GM10248 (cell line): ENCODE measurements at regions not wholly inside any gene's neighbourhood (a gene's known extent, or its start where the extent isn't known, plus 50 kb on each side); places are given as distances from the start of the nearest gene placed in this dataset.

Experiments used
- CTCF ChIA-PET: fragments of 300-600 bp; sonication (Branson Sonifier 250); formaldehyde crosslinking; extraction: SDS; loops from one replicate; lab custom pipeline; 2021; ENCODE audit warnings: antibody characterized with exemption; lab: Yijun Ruan, JAX
- POLR2A ChIA-PET: fragments of 350-650 bp; sonication (Branson Sonifier 250); formaldehyde crosslinking; extraction: SDS; loops from one replicate; lab custom pipeline; 2020; ENCODE audit warnings: antibody characterized with exemption; lab: Yijun Ruan, JAX
- DNase-seq: peaks from one replicate; pipeline ENCODE4 v3.0.0; 2012; ENCODE audit errors: extremely low spot score
- TF ChIP-seq, protein P1 (sequence below): IDR thresholded peaks from 2 replicates; pipeline ENCODE4 v1.5.1; 2012; ENCODE audit warnings: mild to moderate bottlenecking, low read depth; ENCODE audit errors: extremely low read depth, missing control alignments, control extremely low read depth

GRCh38 chr22:47397673-47398072 is 635.2 kb downstream of the TBC1D22A start:
- ChIA-PET POLR2A (no interaction called here), CTCF (no interaction called here)
- TF ChIP-seq, protein P1, sequence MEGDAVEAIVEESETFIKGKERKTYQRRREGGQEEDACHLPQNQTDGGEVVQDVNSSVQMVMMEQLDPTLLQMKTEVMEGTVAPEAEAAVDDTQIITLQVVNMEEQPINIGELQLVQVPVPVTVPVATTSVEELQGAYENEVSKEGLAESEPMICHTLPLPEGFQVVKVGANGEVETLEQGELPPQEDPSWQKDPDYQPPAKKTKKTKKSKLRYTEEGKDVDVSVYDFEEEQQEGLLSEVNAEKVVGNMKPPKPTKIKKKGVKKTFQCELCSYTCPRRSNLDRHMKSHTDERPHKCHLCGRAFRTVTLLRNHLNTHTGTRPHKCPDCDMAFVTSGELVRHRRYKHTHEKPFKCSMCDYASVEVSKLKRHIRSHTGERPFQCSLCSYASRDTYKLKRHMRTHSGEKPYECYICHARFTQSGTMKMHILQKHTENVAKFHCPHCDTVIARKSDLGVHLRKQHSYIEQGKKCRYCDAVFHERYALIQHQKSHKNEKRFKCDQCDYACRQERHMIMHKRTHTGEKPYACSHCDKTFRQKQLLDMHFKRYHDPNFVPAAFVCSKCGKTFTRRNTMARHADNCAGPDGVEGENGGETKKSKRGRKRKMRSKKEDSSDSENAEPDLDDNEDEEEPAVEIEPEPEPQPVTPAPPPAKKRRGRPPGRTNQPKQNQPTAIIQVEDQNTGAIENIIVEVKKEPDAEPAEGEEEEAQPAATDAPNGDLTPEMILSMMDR = no peak
- no peak for DNase-seq

- DNase-seq = no peak
- CTCF ChIA-PET = no interaction called here
- POLR2A ChIA-PET = no interaction called here
- TF ChIP-seq, protein P1 = no peak
Observed at GRCh38 chr22:47396515-47396914, 634.1 kb downstream of the TBC1D22A start.

GRCh38 chr22:47396105-47396504 is 633.7 kb downstream of the TBC1D22A start:
- ChIA-PET CTCF (no interaction called here), POLR2A (no interaction called here)
- TF ChIP-seq, protein P1 = no peak
- no peak for DNase-seq

GRCh38 chr22:47395481-47395880 is 633.0 kb downstream of the TBC1D22A start:
- ChIA-PET POLR2A (no interaction called here), CTCF (no interaction called here)
- DNase-seq = no peak
- TF ChIP-seq, protein P1 = no peak

GRCh38 chr22:47394504-47395440 is 632.3 kb downstream of the TBC1D22A start:
- ChIA-PET POLR2A (no interaction called here), CTCF (no interaction called here)
- DNase-seq = no peak
- TF ChIP-seq, protein P1 = no peak

DNA sequence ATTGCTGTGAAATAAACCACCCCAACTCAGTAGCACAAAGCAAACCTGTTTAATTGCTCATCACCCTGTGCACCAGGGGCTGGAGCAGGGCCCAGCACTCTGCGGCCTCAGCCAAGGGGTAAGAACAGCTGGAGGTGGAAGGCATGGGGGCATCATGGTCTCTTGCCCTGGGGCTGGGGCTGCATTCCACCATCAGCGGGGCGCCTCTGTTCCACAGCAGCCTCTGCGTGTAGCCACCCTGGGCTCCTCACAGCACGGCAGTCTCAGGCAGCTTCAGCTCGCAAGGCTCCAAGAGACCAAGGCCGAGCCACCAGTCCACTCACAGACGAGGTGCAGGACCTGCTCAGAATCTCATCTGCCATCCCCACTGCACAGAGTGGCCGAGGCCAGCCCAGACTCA is 630.7 kb downstream of the TBC1D22A start:
- no peak for DNase-seq
- TF ChIP-seq, protein P1 = no peak
- CTCF ChIA-PET = no interaction called here
- POLR2A ChIA-PET = no interaction called here
